Muscle of back (tissue), 3 donors: ENCODE measurements at regions not wholly inside any gene's neighbourhood (a gene's known extent, or its start where the extent isn't known, plus 50 kb on each side); places are given as distances from the start of the nearest gene placed in this dataset.
A peak's percentile ranks its signal among the peaks of the same experiment; 100 is the strongest.

ENCODE experiments used
- DNase-seq, 3 donors: peaks; one replicate each; pipeline versions ENCODE4 v3.0.0 to v3.0.0-alpha.2; 2013

- no peak for DNase-seq
Observed at GRCh38 chr2:133940134-133940533, 313.7 kb upstream of the MGAT5 start.

DNA sequence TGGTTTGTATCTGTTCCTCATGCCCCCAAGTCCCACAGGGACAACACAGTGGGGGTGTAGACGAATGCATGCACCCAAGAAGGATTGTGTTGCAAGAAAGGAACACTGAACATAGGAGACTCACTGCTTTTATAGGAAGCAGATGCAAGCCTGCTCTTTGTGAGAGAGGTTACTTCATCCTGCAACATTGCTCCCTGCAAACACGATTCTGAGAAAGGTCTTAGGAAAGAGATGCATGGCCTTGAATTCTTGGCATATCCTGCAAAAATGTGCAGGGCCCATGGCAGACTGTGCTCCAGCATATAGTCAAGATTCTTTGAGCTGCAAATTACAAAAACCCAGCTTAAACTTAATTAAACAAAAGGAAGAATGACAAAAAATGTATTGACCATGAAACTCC lies 312.2 kb upstream of the MGAT5 start:
- DNase-seq, result no peak

DNA sequence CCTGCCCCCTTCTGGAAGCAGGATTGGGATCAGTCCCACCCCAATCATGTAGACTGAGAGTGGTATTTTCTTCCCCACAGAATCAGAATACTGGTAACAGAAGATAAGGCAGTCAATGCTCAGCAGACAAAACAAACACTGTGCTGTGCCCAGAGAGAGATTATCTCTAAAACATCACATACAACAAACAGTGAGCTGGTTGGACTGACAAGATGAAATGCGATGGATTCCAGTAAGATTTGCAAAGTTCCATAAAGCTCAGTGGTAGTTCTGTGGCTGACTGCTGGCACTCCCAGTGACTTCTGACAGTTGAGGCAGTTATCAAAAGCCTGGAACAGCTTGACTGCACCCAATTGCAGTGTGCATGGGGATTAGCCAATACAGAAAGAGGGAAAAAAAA lies 311.5 kb upstream of the MGAT5 start:
- DNase-seq, result no peak

GRCh38 chr2:133943108-133943507 lies 310.8 kb upstream of the MGAT5 start:
- DNase-seq, result no peak

DNA sequence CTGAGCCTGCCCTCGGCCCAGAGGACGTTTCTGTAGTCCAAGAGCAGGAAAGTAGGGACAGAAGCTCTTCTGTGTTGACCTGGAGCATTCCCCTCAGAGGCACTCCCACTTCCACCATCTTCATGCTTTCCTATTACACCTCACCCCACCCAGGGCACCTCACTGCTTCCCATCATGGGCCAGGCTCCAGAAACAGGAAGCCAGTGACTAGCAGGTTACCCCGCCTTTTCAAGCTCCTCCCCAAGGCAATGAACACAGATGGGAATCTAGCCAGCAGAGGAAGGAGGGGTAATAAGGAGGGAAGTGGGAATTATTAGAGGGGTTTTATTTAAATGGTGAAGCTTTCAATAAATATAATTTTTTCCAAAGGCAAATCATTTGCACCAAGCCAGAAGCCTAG lies 308.8 kb upstream of the MGAT5 start:
- no peak for DNase-seq

- no peak for DNase-seq
Observed at GRCh38 chr2:133947057-133947456, 306.8 kb upstream of the MGAT5 start.

DNA sequence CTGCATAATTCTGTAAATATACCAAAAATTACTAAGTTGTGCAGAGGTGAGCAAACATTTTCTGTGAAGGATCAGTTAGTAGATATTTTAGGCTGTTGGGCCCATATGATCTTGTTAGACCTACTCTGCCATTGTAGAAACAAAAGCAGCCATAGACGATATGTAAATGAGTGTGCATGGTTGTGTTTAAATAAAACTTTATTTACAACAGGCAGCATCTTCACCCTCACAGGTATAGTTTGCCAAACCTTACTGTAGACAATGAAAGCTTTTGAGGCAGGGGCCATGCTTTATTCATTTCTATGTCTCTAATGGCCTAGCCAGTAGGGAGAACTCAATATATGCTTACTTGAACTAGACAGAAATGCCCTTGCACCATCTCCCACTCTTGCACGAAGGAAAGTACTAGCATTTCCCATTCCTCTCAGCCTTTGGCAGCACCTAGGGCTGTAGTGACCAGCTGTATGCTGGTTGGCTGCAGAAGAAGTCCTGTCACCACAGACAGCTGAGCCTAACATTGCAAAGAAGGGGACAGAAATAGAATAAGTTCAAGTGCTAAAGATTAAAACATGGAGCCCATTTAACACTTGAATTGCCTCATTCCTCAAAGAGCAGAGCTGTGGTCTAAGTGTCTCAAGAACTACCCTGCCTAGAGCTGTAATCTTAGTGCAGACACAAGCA lies 305.1 kb upstream of the MGAT5 start:
- DNase-seq, result no peak

GRCh38 chr2:133949595-133949994 lies 304.3 kb upstream of the MGAT5 start:
- DNase-seq, result no peak

- no peak for DNase-seq
Observed at GRCh38 chr2:133951209-133951608, 302.7 kb upstream of the MGAT5 start.

DNA sequence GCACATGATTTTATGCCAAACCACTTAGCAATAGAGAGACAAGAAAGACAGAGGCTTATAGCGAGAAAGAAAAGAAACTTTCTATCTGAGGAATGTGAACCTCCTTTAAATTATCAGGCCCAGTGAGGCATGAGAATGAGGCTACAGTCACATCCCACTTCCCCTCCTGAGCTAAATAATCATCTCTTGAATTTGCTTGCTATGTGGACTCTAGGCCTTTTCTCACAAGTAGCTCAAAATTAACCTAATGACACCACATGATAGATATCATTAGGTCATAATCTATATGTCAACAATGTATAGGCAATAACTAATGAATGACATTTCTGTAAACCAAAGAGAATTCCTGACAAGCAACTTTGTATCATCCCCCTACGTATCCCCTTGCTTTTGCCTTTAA lies 301.5 kb upstream of the MGAT5 start:
- no peak for DNase-seq

GRCh38 chr2:133952896-133953295 lies 301.0 kb upstream of the MGAT5 start:
- no peak for DNase-seq

- no peak for DNase-seq
Observed at GRCh38 chr2:133953524-133953923, 300.3 kb upstream of the MGAT5 start.

DNA sequence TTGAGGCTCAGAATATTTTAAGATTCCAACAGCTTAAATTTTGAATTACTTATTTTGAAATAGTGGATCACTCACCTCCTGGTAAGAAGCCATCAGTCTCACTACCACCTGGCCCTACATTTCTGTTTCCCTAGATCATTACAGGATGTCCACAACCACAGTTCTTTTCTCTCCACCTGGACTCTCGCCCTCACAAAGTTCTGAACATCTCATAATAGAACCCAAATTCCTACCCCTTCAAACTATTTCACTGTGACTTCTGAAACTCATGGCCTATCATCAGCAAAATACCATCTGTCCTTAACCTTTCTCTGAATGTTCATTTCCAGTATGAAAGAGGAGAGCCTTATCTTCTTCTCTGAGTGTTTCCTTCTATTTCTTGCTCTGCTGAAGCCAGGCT lies 299.2 kb upstream of the MGAT5 start:
- no peak for DNase-seq

DNA sequence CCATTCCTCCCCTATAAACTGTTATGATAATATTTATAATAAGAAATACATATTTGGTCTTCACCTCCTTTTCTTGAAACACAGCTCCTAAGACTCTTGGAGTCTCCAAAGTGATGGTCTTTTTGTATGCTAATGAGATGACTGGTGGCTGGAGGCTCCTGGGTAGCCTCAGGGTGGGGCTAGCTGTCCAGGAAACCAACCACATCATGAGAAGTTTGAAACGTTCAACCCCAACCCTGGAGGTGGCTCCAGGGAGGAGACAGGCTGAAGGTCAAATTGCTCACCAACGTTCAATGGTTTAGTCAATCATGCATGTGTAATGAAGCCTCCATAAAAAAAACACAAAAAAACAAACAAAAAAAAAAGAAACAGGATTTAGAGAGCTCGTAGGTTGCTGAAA lies 298.7 kb upstream of the MGAT5 start:
- DNase-seq, result no peak

DNA sequence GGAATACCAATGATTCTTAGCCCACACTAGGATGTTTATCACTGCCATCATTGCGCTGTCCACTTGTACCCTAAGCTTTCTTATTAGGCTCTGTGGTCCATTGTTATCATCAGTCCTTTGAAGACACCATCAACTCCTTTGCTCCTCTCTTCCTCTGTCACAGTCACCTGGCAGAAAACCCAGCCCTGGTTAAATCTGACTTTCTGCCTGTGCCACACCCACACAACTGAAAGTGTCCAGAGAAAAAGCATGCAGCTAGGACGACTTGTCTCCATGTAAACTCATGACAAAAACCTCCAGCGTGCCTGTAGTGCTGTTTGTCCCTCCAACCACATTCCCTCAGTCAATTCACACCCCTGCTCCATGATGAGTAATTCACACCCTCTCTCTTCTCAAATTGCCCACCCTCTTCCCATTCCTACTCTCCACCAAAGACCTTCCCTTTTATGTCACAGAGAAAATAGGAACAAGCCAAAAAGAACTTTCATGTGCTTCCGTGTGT lies 297.4 kb upstream of the MGAT5 start:
- no peak for DNase-seq

DNA sequence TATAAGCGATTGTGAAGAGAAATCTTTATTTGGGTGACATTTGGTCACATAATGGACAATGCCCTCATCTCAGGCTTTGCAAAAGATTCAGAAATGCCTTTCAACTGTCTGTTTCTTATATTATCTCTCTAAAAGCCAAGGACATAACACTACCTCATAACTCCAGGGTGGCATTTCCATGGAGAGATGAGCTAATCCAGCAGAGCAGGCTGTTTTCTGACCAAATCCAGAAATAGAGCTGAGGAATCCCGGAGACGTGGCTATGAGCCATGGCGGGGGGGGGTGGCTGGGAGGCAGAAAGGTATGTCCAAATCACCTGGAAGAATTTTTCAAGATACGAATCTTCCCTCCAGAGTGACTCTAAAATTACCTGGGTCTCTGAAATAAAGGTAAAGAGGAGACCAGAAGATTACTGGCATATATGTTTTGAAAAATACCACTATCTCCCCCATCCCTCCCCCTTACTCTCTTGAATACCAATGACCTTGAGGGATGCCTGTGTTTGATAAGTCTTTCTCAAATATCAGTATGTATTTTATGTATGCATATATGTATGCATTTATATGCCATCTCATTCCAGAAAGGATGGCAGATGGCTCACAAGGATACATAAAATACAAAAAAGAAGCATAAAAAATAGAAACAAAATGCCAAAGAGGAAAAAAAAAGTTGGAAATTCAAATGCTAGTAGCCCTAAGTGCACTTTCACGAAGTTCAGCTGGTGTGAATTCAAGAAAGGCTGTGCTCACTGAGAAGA lies 296.0 kb upstream of the MGAT5 start:
- DNase-seq, result no peak

GRCh38 chr2:133959066-133959465 lies 294.8 kb upstream of the MGAT5 start:
- DNase-seq, result no peak

DNA sequence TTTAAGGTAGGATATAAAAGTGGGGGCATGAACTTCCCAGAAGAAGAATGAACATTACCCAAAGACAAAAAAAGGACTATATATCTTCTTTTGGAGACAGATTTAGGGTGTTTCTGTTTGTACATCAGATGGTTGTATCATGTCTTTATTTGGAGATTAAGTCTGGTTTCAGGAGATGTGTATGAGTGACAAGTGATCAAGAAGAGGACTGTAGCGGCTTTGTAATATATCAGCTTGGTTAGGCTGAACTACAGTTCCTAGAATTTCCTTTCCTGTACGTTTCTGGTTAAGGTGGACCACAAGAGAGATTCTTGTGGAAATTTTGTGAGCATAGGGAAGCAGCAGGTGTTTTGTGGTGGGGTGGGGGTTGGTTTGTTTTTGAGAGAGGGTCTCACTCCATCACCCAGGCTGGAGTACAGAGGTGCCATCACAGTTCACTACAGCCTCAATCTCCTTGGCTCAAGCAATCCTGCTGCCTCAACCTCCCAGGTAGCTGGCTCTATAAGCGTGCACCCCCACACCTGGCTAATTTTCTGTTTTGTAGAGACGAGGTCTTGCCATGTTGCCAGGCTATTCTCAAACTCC lies 287.1 kb upstream of the MGAT5 start:
- no peak for DNase-seq

- no peak for DNase-seq
Observed at GRCh38 chr2:133967326-133967725, 286.5 kb upstream of the MGAT5 start.

DNA sequence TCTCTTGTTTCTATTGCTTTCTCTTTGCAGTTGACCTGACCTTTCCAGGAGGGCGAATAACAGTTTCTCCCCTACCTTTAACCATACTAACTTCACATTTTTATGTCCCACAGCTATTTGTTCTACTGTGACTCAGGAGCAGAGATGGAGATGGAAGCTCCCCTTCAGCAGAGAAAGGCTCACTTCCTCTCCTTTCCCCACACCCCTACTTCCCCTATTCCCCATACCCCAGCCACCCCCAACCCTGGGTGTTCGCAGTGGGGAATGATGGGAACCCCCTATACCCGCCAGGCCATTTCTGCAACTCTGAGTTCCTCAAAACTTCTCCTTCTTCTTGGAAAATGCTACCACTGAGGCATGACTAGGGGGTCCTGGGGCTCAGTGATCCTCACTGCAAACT lies 285.4 kb upstream of the MGAT5 start:
- no peak for DNase-seq

DNA sequence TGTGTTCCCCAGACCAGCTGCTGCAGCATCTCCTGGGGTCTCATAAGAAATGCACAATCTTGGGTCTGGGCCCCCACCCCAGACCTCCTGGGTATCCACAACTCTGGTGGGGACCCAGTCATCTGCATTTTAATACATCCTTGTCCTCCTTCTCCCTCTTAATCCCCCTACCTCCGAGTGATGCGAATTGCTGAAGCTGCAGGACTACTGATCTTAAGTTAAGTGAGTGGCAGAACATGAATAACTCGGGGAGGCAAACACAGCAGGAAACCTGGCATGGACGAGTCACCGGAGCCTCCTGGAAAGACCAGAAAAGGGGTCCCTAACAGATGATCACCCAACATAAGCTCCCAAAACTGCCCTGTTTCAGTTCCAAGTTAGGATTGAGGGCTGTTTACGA lies 283.2 kb upstream of the MGAT5 start:
- no peak for DNase-seq

DNA sequence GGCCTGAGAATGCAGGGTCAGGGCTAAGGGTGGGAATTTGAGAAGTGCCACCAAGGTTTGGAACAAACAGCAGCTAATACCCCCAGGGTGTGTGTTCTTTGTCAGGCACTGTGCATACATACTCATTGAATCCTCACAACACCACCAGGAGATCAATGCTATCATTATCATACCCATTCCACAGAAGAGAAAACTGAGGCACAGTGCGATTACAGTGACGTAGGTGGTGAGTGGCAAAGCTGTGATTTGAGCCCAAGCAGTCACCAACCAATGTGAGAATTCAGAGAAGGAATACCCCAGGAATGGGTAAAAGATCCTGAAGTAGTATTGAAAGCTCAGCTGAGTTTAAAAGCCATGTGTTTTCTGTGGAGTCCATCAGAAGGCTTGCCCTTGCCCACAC lies 281.6 kb upstream of the MGAT5 start:
- DNase-seq, result no peak

DNA sequence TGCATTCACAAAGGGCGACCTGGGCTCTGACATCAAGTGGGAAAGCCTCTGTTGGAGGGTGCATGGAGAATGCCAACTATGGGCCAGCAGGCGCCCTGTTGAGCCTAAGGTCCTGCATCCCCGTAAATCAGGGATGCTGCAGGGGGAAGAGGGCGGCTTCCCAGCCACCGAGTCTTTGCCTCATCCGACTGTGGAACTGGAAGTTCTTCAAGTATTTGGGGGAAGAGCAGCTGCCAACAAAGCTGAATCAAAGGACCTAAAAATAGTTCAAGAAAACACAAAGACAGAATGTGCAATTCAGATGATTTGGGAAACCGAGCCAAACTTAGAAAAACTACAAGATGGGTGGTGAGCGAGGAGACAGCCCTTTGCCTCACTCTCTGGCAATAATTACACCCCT lies 281.1 kb upstream of the MGAT5 start:
- peak in 2 of 3 donors; percentile 14 to 49 for DNase-seq
